ENCODE measurements at regions not wholly inside any gene's neighbourhood (a gene's known extent, or its start where the extent isn't known, plus 50 kb on each side); places are given as distances from the start of the nearest gene placed in this dataset.

DNA sequence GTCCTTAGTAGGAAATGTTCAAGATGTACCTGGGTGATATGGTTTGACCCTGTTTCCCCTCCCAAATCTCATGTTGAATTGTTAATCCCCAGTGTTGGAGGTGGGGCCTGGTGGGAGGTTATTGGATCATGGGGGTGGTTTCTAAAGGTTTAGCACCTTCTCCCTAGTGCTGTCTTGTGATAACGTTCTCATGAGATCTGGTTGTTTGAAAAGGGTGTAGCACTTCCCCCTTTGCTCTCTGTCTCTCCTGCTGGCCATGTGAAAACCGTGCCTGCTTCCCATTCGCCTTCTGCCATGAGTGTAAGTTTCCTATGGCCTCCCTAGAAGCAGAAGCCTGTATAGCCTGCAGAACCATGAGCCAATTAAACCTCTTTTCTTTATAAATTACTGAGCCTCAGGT lies 353.0 kb upstream of the SFSWAP start (continued):
- 0 out of 4 replicates have a peak, but pooled peaks of 1 of the 2 experiments have one; percentile 34 for TF ChIP-seq RCOR1 (IDR thresholded peaks at IDR 0.05; ENCODE audit: borderline replicate concordance in 1 of 2, low read depth in 2 of 2, low read length in 2 of 2)
- TF ChIP-seq, protein P1, sequence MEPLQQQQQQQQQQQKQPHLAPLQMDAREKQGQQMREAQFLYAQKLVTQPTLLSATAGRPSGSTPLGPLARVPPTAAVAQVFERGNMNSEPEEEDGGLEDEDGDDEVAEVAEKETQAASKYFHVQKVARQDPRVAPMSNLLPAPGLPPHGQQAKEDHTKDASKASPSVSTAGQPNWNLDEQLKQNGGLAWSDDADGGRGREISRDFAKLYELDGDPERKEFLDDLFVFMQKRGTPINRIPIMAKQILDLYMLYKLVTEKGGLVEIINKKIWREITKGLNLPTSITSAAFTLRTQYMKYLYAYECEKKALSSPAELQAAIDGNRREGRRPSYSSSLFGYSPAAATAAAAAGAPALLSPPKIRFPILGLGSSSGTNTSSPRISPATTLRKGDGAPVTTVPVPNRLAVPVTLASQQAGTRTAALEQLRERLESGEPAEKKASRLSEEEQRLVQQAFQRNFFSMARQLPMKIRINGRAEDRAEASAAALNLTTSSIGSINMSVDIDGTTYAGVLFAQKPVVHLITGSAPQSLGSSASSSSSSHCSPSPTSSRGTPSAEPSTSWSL (CRISPR knock-in tag; IDR thresholded peaks at IDR 0.05; ENCODE audit: borderline replicate concordance) = no peak
- TF ChIP-seq, protein P2, sequence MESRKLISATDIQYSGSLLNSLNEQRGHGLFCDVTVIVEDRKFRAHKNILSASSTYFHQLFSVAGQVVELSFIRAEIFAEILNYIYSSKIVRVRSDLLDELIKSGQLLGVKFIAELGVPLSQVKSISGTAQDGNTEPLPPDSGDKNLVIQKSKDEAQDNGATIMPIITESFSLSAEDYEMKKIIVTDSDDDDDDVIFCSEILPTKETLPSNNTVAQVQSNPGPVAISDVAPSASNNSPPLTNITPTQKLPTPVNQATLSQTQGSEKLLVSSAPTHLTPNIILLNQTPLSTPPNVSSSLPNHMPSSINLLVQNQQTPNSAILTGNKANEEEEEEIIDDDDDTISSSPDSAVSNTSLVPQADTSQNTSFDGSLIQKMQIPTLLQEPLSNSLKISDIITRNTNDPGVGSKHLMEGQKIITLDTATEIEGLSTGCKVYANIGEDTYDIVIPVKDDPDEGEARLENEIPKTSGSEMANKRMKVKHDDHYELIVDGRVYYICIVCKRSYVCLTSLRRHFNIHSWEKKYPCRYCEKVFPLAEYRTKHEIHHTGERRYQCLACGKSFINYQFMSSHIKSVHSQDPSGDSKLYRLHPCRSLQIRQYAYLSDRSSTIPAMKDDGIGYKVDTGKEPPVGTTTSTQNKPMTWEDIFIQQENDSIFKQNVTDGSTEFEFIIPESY (CRISPR knock-in tag; IDR thresholded peaks at IDR 0.05) = no peak
- TF ChIP-seq, protein P3, sequence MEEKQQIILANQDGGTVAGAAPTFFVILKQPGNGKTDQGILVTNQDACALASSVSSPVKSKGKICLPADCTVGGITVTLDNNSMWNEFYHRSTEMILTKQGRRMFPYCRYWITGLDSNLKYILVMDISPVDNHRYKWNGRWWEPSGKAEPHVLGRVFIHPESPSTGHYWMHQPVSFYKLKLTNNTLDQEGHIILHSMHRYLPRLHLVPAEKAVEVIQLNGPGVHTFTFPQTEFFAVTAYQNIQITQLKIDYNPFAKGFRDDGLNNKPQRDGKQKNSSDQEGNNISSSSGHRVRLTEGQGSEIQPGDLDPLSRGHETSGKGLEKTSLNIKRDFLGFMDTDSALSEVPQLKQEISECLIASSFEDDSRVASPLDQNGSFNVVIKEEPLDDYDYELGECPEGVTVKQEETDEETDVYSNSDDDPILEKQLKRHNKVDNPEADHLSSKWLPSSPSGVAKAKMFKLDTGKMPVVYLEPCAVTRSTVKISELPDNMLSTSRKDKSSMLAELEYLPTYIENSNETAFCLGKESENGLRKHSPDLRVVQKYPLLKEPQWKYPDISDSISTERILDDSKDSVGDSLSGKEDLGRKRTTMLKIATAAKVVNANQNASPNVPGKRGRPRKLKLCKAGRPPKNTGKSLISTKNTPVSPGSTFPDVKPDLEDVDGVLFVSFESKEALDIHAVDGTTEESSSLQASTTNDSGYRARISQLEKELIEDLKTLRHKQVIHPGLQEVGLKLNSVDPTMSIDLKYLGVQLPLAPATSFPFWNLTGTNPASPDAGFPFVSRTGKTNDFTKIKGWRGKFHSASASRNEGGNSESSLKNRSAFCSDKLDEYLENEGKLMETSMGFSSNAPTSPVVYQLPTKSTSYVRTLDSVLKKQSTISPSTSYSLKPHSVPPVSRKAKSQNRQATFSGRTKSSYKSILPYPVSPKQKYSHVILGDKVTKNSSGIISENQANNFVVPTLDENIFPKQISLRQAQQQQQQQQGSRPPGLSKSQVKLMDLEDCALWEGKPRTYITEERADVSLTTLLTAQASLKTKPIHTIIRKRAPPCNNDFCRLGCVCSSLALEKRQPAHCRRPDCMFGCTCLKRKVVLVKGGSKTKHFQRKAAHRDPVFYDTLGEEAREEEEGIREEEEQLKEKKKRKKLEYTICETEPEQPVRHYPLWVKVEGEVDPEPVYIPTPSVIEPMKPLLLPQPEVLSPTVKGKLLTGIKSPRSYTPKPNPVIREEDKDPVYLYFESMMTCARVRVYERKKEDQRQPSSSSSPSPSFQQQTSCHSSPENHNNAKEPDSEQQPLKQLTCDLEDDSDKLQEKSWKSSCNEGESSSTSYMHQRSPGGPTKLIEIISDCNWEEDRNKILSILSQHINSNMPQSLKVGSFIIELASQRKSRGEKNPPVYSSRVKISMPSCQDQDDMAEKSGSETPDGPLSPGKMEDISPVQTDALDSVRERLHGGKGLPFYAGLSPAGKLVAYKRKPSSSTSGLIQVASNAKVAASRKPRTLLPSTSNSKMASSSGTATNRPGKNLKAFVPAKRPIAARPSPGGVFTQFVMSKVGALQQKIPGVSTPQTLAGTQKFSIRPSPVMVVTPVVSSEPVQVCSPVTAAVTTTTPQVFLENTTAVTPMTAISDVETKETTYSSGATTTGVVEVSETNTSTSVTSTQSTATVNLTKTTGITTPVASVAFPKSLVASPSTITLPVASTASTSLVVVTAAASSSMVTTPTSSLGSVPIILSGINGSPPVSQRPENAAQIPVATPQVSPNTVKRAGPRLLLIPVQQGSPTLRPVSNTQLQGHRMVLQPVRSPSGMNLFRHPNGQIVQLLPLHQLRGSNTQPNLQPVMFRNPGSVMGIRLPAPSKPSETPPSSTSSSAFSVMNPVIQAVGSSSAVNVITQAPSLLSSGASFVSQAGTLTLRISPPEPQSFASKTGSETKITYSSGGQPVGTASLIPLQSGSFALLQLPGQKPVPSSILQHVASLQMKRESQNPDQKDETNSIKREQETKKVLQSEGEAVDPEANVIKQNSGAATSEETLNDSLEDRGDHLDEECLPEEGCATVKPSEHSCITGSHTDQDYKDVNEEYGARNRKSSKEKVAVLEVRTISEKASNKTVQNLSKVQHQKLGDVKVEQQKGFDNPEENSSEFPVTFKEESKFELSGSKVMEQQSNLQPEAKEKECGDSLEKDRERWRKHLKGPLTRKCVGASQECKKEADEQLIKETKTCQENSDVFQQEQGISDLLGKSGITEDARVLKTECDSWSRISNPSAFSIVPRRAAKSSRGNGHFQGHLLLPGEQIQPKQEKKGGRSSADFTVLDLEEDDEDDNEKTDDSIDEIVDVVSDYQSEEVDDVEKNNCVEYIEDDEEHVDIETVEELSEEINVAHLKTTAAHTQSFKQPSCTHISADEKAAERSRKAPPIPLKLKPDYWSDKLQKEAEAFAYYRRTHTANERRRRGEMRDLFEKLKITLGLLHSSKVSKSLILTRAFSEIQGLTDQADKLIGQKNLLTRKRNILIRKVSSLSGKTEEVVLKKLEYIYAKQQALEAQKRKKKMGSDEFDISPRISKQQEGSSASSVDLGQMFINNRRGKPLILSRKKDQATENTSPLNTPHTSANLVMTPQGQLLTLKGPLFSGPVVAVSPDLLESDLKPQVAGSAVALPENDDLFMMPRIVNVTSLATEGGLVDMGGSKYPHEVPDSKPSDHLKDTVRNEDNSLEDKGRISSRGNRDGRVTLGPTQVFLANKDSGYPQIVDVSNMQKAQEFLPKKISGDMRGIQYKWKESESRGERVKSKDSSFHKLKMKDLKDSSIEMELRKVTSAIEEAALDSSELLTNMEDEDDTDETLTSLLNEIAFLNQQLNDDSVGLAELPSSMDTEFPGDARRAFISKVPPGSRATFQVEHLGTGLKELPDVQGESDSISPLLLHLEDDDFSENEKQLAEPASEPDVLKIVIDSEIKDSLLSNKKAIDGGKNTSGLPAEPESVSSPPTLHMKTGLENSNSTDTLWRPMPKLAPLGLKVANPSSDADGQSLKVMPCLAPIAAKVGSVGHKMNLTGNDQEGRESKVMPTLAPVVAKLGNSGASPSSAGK (IDR thresholded peaks at IDR 0.05) = peak; percentile 59; the same call in 1 of the 2 replicates
- TF ChIP-seq JUND (IDR thresholded peaks at IDR 0.05; ENCODE audit: borderline replicate concordance, low read depth, low read length) = 0 out of 2 replicates have a peak, but pooled peaks have one; percentile 4
- no peak; the same call in 2 of the 3 replicates for TF ChIP-seq JUND (tag; IDR thresholded peaks at IDR 0.05; ENCODE audit: borderline replicate concordance, low read depth, low read length)
- TF ChIP-seq ELF4 (CRISPR knock-in tag; IDR thresholded peaks at IDR 0.05) = 0 out of 2 replicates have a peak, but pooled peaks have one; percentile 28
